Karpas-422 (cell line): ENCODE measurements at regions not wholly inside any gene's neighbourhood (a gene's known extent, or its start where the extent isn't known, plus 50 kb on each side); places are given as distances from the start of the nearest gene placed in this dataset.

Experiments used
- DNase-seq: peaks from one replicate; pipeline ENCODE4 v3.0.0-alpha.2; 2015
- H2AFZ ChIP-seq: fragments of 200-600 bp; sonication (generic); 2 replicates; pipeline ENCODE4 v1.6.1; 2014; ENCODE audit warnings: antibody characterized with exemption, low read length, mixed read lengths
- H3K27ac ChIP-seq: fragments of 200-600 bp; sonication (generic); 2 replicates; pipeline ENCODE4 v1.5.1; 2014; ENCODE audit warnings: mild to moderate bottlenecking, low read length, moderate library complexity
- H3K27me3 ChIP-seq: fragments of 200-600 bp; sonication (generic); 2 replicates; pipeline ENCODE4 v1.6.1; 2014; ENCODE audit warnings: low read length, mixed read lengths
- H3K36me3 ChIP-seq: fragments of 200-600 bp; sonication (generic); 2 replicates; pipeline ENCODE4 v1.6.1; 2014; ENCODE audit warnings: low read length, mixed read lengths; ENCODE audit not compliant: insufficient read depth
- H3K4me1 ChIP-seq: fragments of 200-600 bp; sonication (generic); 2 replicates; pipeline ENCODE4 v1.6.1; 2014; ENCODE audit warnings: mild to moderate bottlenecking, low read length, mixed read lengths
- H3K4me2 ChIP-seq: fragments of 200-600 bp; sonication (generic); 2 replicates; pipeline ENCODE4 v1.6.1; 2014; ENCODE audit warnings: low read length, low read depth, mild to moderate bottlenecking; ENCODE audit not compliant: poor library complexity, severe bottlenecking
- H3K4me3 ChIP-seq: fragments of 200-600 bp; sonication (generic); 2 replicates; pipeline ENCODE4 v1.5.1; 2014; ENCODE audit warnings: mild to moderate bottlenecking, antibody characterized with exemption, low read length, mixed read lengths
- H3K79me2 ChIP-seq: fragments of 200-600 bp; sonication (generic); 2 replicates; pipeline ENCODE4 v1.6.1; 2014; ENCODE audit warnings: mild to moderate bottlenecking, low read length, mixed read lengths
- H3K9ac ChIP-seq: fragments of 200-600 bp; sonication (generic); 2 replicates; pipeline ENCODE4 v1.6.0; 2014; ENCODE audit warnings: low read length
- H3K9me2 ChIP-seq: fragments of 200-600 bp; sonication (generic), shearing (Covaris generic); replicated peaks from 2 replicates; pipeline ENCODE4 v1.6.0; 2014; ENCODE audit warnings: mild to moderate bottlenecking, low read length, moderate library complexity; ENCODE audit not compliant: insufficient read depth
- H3K9me3 ChIP-seq: fragments of 300-700, 200-600 bp; sonication (generic); 2 replicates; pipeline ENCODE4 v1.6.1; 2014; ENCODE audit warnings: low read length, mixed read lengths
- H4K20me1 ChIP-seq: fragments of 200-600 bp; sonication (generic); 2 replicates; pipeline ENCODE4 v1.6.1; 2014; ENCODE audit warnings: mild to moderate bottlenecking, antibody characterized with exemption, low read length, low read depth; ENCODE audit not compliant: insufficient read depth

GRCh38 chr1:192713921-192714320, 78.0 kb downstream of the RGS13 start:
- Histone ChIP-seq H3K27ac (no peak overlapping the region), H3K4me3 (no peak overlapping the region), H3K9ac (no peak overlapping the region), H3K79me2 (no peaks in the 10 kb centered on the region), H3K36me3 (no peaks in the 10 kb centered on the region), H4K20me1 (no peaks in the 10 kb centered on the region), H3K4me2 (no peak overlapping the region), H3K9me2 (0 out of 2 replicates have a peak, but pooled peaks cover 3% of the 10 kb centered on the region), H3K9me3 (no peaks in the 10 kb centered on the region), H2AFZ (no peak overlapping the region), H3K4me1 (no peaks in the 10 kb centered on the region), H3K27me3 (no peaks in the 10 kb centered on the region)
- no peak for DNase-seq

GRCh38 chr1:192724670-192725069, 84.2 kb upstream of the RGS2 start:
- Histone ChIP-seq H3K4me3 (no peak overlapping the region), H3K9me3 (no peaks in the 10 kb centered on the region), H2AFZ (no peak overlapping the region), H3K27me3 (no peaks in the 10 kb centered on the region), H3K36me3 (no peaks in the 10 kb centered on the region), H3K4me1 (no peaks in the 10 kb centered on the region), H4K20me1 (no peaks in the 10 kb centered on the region), H3K27ac (no peak overlapping the region), H3K9me2 (no peaks in the 10 kb centered on the region), H3K4me2 (no peak overlapping the region), H3K9ac (no peak overlapping the region), H3K79me2 (no peaks in the 10 kb centered on the region)
- DNase-seq: no peak

- no peaks in the 10 kb centered on the region for H3K36me3 ChIP-seq
- H3K9ac ChIP-seq: no peak overlapping the region
- H3K27ac ChIP-seq: no peak overlapping the region
- H3K4me2 ChIP-seq: no peak overlapping the region
- no peaks in the 10 kb centered on the region for H4K20me1 ChIP-seq
- H3K9me3 ChIP-seq: no peaks in the 10 kb centered on the region
- H3K9me2 ChIP-seq: no peaks in the 10 kb centered on the region
- H3K4me3 ChIP-seq: no peak overlapping the region
- no peaks in the 10 kb centered on the region for H3K4me1 ChIP-seq
- H2AFZ ChIP-seq: no peak overlapping the region
- H3K79me2 ChIP-seq: no peaks in the 10 kb centered on the region
- H3K27me3 ChIP-seq: no peaks in the 10 kb centered on the region
- no peak for DNase-seq
Observed at GRCh38 chr1:192726820-192727504, 81.9 kb upstream of the RGS2 start.

GRCh38 chr1:192729500-192729899, 79.3 kb upstream of the RGS2 start:
- Histone ChIP-seq H3K9me3 (no peaks in the 10 kb centered on the region), H3K27me3 (no peaks in the 10 kb centered on the region), H2AFZ (no peak overlapping the region), H3K36me3 (no peaks in the 10 kb centered on the region), H4K20me1 (no peaks in the 10 kb centered on the region), H3K9me2 (no peaks in the 10 kb centered on the region; the same call in 1 of the 2 replicates), H3K4me2 (no peak overlapping the region), H3K27ac (no peak overlapping the region), H3K9ac (no peak overlapping the region), H3K79me2 (no peaks in the 10 kb centered on the region), H3K4me3 (no peak overlapping the region), H3K4me1 (no peaks in the 10 kb centered on the region)
- no peak for DNase-seq

- no peaks in the 10 kb centered on the region for H3K4me1 ChIP-seq
- H3K9me2 ChIP-seq: no peaks in the 10 kb centered on the region; the same call in 1 of the 2 replicates
- H3K27ac ChIP-seq: no peak overlapping the region
- H3K27me3 ChIP-seq: no peaks in the 10 kb centered on the region
- no peaks in the 10 kb centered on the region for H3K79me2 ChIP-seq
- no peak overlapping the region for H3K9ac ChIP-seq
- H3K36me3 ChIP-seq: no peaks in the 10 kb centered on the region
- H2AFZ ChIP-seq: no peak overlapping the region
- no peaks in the 10 kb centered on the region for H4K20me1 ChIP-seq
- H3K4me3 ChIP-seq: no peak overlapping the region
- no peak for DNase-seq
- H3K9me3 ChIP-seq: no peaks in the 10 kb centered on the region
- H3K4me2 ChIP-seq: no peak overlapping the region
Observed at GRCh38 chr1:192730198-192730597, 78.6 kb upstream of the RGS2 start.

GRCh38 chr1:192732787-192733186, 76.1 kb upstream of the RGS2 start:
- H4K20me1 ChIP-seq: no peaks in the 10 kb centered on the region
- H3K36me3 ChIP-seq: no peaks in the 10 kb centered on the region
- H3K9me2 ChIP-seq: no peaks in the 10 kb centered on the region; the same call in 1 of the 2 replicates
- H3K4me2 ChIP-seq: no peak overlapping the region
- DNase-seq: peak; percentile 76
- no peak overlapping the region for H3K9ac ChIP-seq
- no peaks in the 10 kb centered on the region for H3K27me3 ChIP-seq
- H3K4me1 ChIP-seq: no peaks in the 10 kb centered on the region
- no peaks in the 10 kb centered on the region for H3K79me2 ChIP-seq
- H3K4me3 ChIP-seq: no peak overlapping the region
- H3K9me3 ChIP-seq: no peaks in the 10 kb centered on the region
- H2AFZ ChIP-seq: peak overlapping the region; percentile 86
- H3K27ac ChIP-seq: no peak overlapping the region

GRCh38 chr1:192735298-192735915, 73.4 kb upstream of the RGS2 start:
- no peak overlapping the region for H2AFZ ChIP-seq
- no peak overlapping the region for H3K4me2 ChIP-seq

GRCh38 chr1:192737306-192737705, 71.5 kb upstream of the RGS2 start:
- no peak for DNase-seq
- H3K9me3 ChIP-seq: no peaks in the 10 kb centered on the region
- no peak overlapping the region for H3K4me3 ChIP-seq
- H3K9me2 ChIP-seq: no peaks in the 10 kb centered on the region; the same call in 1 of the 2 replicates
- H2AFZ ChIP-seq: no peak overlapping the region
- H3K4me1 ChIP-seq: no peaks in the 10 kb centered on the region
- no peak overlapping the region for H3K9ac ChIP-seq
- no peaks in the 10 kb centered on the region for H4K20me1 ChIP-seq
- no peaks in the 10 kb centered on the region for H3K36me3 ChIP-seq
- no peak overlapping the region for H3K4me2 ChIP-seq
- H3K27ac ChIP-seq: no peak overlapping the region
- H3K27me3 ChIP-seq: no peaks in the 10 kb centered on the region
- no peaks in the 10 kb centered on the region for H3K79me2 ChIP-seq

More at GRCh38 chr1:192735298-192735915, 73.4 kb upstream of the RGS2 start:
- Histone ChIP-seq H3K9ac (no peak overlapping the region), H3K9me2 (no peaks in the 10 kb centered on the region; the same call in 1 of the 2 replicates), H3K4me3 (no peak overlapping the region), H3K9me3 (no peaks in the 10 kb centered on the region), H3K27me3 (no peaks in the 10 kb centered on the region), H3K36me3 (no peaks in the 10 kb centered on the region), H3K4me1 (no peaks in the 10 kb centered on the region), H3K79me2 (no peaks in the 10 kb centered on the region), H4K20me1 (no peaks in the 10 kb centered on the region), H3K27ac (no peak overlapping the region)
- no peak for DNase-seq
